ENCODE measurements at regions not wholly inside any gene's neighbourhood (a gene's known extent, or its start where the extent isn't known, plus 50 kb on each side); places are given as distances from the start of the nearest gene placed in this dataset.

DNA sequence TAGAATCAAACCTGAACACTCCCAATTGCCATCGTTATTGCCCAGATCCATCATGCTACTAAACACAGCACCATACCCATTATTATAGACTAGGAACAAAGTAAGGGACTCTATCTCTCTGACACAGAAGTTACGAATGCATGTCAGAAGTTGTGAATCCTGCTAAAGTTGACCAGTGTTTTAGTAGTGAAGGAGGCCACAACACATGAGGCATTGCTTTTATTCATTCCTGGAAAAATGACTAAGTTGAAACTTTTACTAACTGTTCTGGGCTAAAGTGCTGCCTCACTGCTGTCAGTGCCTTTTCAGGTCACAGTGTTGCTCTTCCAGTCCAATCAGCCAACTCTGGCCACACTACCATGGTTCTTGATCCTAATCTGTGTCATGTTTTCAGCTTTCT, 911.1 kb downstream of the TTLL7 start:
- WGBS: 98% methylated on average over 2 of the region's 2 CpGs
- no peak overlapping the region for H3K4me3 ChIP-seq
- no peaks in the 10 kb centered on the region for H3K27me3 ChIP-seq
- no peak for DNase-seq (ENCODE audit: low spot score in 2 of 2)
- H3K36me3 ChIP-seq: no peaks in the 10 kb centered on the region
- no peaks in the 10 kb centered on the region for H3K9me3 ChIP-seq
- no peak overlapping the region for H3K27ac ChIP-seq
- TF ChIP-seq CTCF (IDR thresholded peaks at IDR 0.05): no peak
- TF ChIP-seq POLR2A (IDR thresholded peaks at IDR 0.05): no peak
- TF ChIP-seq POLR2AphosphoS5 (IDR thresholded peaks at IDR 0.05): no peak
- no peak for TF ChIP-seq EP300 (IDR thresholded peaks at IDR 0.05)
- H3K4me1 ChIP-seq: no peaks in the 10 kb centered on the region

DNA sequence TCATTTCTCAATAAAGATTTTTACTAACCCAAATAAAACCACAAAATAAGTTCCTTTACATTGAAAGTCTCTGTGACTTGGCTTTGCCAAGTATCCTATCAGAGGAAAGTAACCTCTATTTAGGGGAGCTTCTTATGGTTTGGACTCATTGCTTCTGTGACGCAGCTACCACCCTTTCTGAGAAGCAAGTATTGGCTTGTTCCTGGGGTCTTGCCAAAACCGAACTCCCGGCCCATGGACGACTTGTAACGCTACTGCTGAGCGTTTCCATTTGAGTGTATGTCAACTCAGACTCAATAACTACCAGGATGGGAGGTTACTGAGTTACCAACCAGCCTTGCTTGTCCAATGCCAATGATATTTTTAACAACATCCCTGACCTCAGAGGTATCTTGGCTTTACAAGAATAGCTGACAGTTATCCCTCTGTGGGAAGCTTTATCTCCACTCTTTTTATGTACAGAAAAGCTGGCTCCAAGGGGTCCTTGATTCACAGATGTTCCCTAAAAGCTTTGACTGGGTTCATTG, 911.9 kb downstream of the TTLL7 start:
- no peak for DNase-seq (ENCODE audit: low spot score in 2 of 2)
- Histone ChIP-seq H3K36me3 (no peaks in the 10 kb centered on the region), H3K9me3 (no peaks in the 10 kb centered on the region), H3K4me3 (no peak overlapping the region), H3K4me1 (no peaks in the 10 kb centered on the region), H3K27ac (no peak overlapping the region), H3K27me3 (no peaks in the 10 kb centered on the region)
- TF ChIP-seq POLR2AphosphoS5 (IDR thresholded peaks at IDR 0.05) (no peak), POLR2A (IDR thresholded peaks at IDR 0.05) (no peak), EP300 (IDR thresholded peaks at IDR 0.05) (no peak), CTCF (IDR thresholded peaks at IDR 0.05) (no peak)
- 83% methylated on average over 6 of the region's 6 CpGs for WGBS

DNA sequence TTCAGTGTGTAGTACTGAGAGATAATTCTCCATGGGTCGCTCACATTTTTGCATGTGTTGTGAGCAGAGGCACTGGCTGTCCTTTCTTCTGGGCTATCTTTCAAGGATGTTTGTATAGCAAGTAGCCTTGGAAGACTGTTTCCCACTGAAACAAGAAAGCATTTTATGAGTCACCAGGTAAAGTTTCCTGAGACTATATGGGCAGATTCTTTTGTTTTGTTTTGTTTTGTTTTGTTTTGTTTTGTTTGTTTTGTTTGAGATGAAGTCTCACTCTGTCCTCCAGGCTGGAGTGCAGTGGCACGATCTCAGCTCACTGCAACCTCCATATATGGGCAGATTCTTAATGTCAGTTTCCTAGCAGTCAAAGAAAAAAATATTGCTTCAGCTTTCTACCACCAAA, 912.6 kb downstream of the TTLL7 start:
- Histone ChIP-seq H3K27ac (no peak overlapping the region), H3K27me3 (no peaks in the 10 kb centered on the region), H3K9me3 (no peaks in the 10 kb centered on the region), H3K36me3 (no peaks in the 10 kb centered on the region), H3K4me1 (no peaks in the 10 kb centered on the region), H3K4me3 (no peak overlapping the region)
- no peak for DNase-seq (ENCODE audit: low spot score in 2 of 2)
- TF ChIP-seq POLR2A (IDR thresholded peaks at IDR 0.05): no peak
- no peak for TF ChIP-seq EP300 (IDR thresholded peaks at IDR 0.05)
- no peak for TF ChIP-seq CTCF (IDR thresholded peaks at IDR 0.05)
- no peak for TF ChIP-seq POLR2AphosphoS5 (IDR thresholded peaks at IDR 0.05)
- WGBS: 67% methylated on average over 2 of the region's 2 CpGs

- TF ChIP-seq EP300 (IDR thresholded peaks at IDR 0.05) (no peak), POLR2AphosphoS5 (IDR thresholded peaks at IDR 0.05) (no peak), CTCF (IDR thresholded peaks at IDR 0.05) (no peak), POLR2A (IDR thresholded peaks at IDR 0.05) (no peak)
- 90% methylated on average over 2 of the region's 2 CpGs for WGBS
Measured at GRCh38 chr1:83083589-83084224, 915.2 kb downstream of the TTLL7 start.

DNA sequence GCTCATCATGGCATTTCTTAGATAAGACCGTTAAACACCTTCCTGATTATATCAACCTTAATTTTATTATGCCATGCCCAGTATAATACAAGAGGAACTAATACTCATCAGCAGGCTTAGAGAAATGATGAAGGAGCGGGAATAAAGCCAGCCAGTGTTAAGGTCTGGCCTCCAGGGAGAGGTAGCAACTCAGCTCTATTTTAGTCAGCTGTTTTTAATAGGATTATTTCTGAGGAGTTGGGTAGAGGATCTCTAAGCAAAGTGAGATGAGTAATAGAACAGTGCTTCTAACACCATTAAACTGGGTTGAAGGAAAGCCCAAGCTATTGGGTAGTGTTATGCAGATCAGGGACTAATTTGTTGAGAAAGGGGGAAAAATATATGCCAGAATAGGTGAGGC, 921.5 kb downstream of the TTLL7 start:
- TF ChIP-seq EP300 (IDR thresholded peaks at IDR 0.05): no peak
- no peak for TF ChIP-seq CTCF (IDR thresholded peaks at IDR 0.05)
- no peak for TF ChIP-seq POLR2AphosphoS5 (IDR thresholded peaks at IDR 0.05)
- TF ChIP-seq POLR2A (IDR thresholded peaks at IDR 0.05): no peak
- 75% methylated on average over 2 of the region's 2 CpGs for WGBS
- Histone ChIP-seq H3K27me3 (no peaks in the 10 kb centered on the region), H3K27ac (no peak overlapping the region), H3K4me3 (no peak overlapping the region), H3K9me3 (no peaks in the 10 kb centered on the region), H3K36me3 (no peaks in the 10 kb centered on the region), H3K4me1 (no peaks in the 10 kb centered on the region)
- no peak for DNase-seq (ENCODE audit: low spot score in 2 of 2)

More at GRCh38 chr1:83083589-83084224, 915.2 kb downstream of the TTLL7 start:
- Histone ChIP-seq H3K27me3 (no peaks in the 10 kb centered on the region), H3K4me1 (no peaks in the 10 kb centered on the region), H3K4me3 (no peak overlapping the region), H3K9me3 (no peaks in the 10 kb centered on the region), H3K27ac (no peak overlapping the region), H3K36me3 (no peaks in the 10 kb centered on the region)
- no peak for DNase-seq (ENCODE audit: low spot score in 2 of 2)

All from suprapubic skin (tissue), 4 donors.